ENCODE measurements at regions not wholly inside any gene's neighbourhood (a gene's known extent, or its start where the extent isn't known, plus 50 kb on each side); places are given as distances from the start of the nearest gene placed in this dataset.

DNA sequence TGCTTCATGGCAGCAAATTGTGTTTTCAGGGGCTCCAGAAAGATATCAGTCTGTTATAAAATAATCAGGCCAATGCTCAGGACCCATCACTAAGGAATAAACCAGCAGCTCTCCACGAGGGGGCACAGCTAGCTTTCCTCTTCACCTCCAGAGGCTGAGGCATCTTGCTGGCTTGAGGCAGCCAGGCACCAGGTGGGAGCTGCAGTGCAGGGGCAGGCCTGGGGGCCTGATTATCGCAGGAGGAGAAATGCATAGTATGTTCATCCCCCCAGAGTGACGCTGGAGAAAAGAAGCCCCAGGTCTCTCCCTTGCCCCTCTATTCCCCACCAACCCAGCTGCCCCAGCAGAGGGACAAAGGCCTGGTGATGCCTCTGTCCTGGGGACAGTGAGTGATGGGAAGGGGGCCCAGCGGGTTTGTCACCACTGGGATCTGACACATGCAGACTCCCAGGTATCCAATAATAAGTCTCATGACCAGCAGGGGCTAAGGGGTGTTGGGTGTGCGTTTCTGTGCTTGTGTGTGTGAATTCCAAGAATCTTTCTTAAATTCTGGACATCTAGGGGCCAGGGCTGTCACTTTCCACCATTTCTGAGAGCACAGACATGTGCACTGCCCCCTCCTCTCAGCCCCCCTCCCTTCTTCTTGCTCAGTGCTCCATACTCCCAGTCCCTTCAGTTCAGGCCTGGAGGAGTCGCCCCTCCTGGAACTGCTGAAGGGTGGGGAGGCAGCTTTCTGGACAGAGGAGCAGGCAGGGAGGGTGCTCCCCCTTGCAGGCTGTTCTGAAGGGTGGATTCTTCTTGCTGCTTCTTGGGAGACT, 128.1 kb upstream of the FAM20C start:
- TF ChIP-seq, protein P1, sequence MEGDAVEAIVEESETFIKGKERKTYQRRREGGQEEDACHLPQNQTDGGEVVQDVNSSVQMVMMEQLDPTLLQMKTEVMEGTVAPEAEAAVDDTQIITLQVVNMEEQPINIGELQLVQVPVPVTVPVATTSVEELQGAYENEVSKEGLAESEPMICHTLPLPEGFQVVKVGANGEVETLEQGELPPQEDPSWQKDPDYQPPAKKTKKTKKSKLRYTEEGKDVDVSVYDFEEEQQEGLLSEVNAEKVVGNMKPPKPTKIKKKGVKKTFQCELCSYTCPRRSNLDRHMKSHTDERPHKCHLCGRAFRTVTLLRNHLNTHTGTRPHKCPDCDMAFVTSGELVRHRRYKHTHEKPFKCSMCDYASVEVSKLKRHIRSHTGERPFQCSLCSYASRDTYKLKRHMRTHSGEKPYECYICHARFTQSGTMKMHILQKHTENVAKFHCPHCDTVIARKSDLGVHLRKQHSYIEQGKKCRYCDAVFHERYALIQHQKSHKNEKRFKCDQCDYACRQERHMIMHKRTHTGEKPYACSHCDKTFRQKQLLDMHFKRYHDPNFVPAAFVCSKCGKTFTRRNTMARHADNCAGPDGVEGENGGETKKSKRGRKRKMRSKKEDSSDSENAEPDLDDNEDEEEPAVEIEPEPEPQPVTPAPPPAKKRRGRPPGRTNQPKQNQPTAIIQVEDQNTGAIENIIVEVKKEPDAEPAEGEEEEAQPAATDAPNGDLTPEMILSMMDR (IDR thresholded peaks at IDR 0.05), result peak in 1 of 6 experiments; percentile 29
- TF ChIP-seq POLR2A (IDR thresholded peaks at IDR 0.05), result no peak
- no peak for TF ChIP-seq EP300 (IDR thresholded peaks at IDR 0.05)
- TF ChIP-seq POLR2AphosphoS5 (IDR thresholded peaks at IDR 0.05), result no peak
